OCI-LY7 (cell line): ENCODE measurements at regions not wholly inside any gene's neighbourhood (a gene's known extent, or its start where the extent isn't known, plus 50 kb on each side); places are given as distances from the start of the nearest gene placed in this dataset.

Experiments used
- BruUV-seq: library from RNA; stranded (reverse); fragments of 400-500 nt; replicated peaks from 2 replicates; lab custom pipeline; 2021; lab: Mats Ljungman, UMichigan
- CTCF ChIA-PET: fragments of 300-600 bp; sonication (Branson Sonifier 250); formaldehyde crosslinking; loops from one replicate; lab custom pipeline; 2022; ENCODE audit warnings: antibody characterized with exemption; ENCODE audit not compliant: unreplicated experiment; lab: Charles Lee
- POLR2A ChIA-PET: fragments of 300-600 bp; sonication (Branson Sonifier 250); formaldehyde crosslinking; loops from one replicate; lab custom pipeline; 2022; ENCODE audit warnings: antibody characterized with exemption; lab: Charles Lee
- DNase-seq: peaks from one replicate; pipeline ENCODE4 v3.0.0-alpha.2; 2015; ENCODE audit warnings: low spot score
- H2AFZ ChIP-seq: fragments of 200-600 bp; sonication (generic), shearing (Covaris generic); 2 replicates; pipeline ENCODE4 v1.6.1; 2014; ENCODE audit warnings: mild to moderate bottlenecking, antibody characterized with exemption, low read length, moderate library complexity
- H3K27ac ChIP-seq: fragments of 200-600 bp; sonication (generic); 2 replicates; pipeline ENCODE4 v1.5.1; 2014; ENCODE audit warnings: mixed run types, low read depth, mild to moderate bottlenecking, moderate library complexity, low read length, inconsistent platforms; ENCODE audit not compliant: poor library complexity, severe bottlenecking
- H3K36me3 ChIP-seq: fragments of 200-600 bp; sonication (generic); 2 replicates; pipeline ENCODE4 v1.6.1; 2014; ENCODE audit warnings: mild to moderate bottlenecking, antibody characterized with exemption, low read length, moderate library complexity, mixed read lengths; ENCODE audit not compliant: insufficient read depth
- H3K4me1 ChIP-seq: fragments of 200-600 bp; sonication (generic); 2 replicates; pipeline ENCODE4 v1.5.1; 2014; ENCODE audit warnings: mild to moderate bottlenecking, low read length; ENCODE audit not compliant: insufficient read depth, poor library complexity, severe bottlenecking
- H3K4me2 ChIP-seq: fragments of 200-600 bp; sonication (generic); 2 replicates; pipeline ENCODE4 v1.6.1; 2014; ENCODE audit warnings: mild to moderate bottlenecking, low read length
- H3K4me3 ChIP-seq: fragments of 200-600 bp; sonication (generic); 2 replicates; pipeline ENCODE4 v1.5.1; 2014; ENCODE audit warnings: mild to moderate bottlenecking, low read depth, low read length; ENCODE audit not compliant: poor library complexity, severe bottlenecking
- H3K79me2 ChIP-seq: fragments of 200-600 bp; sonication (generic); 2 replicates; pipeline ENCODE4 v1.6.1; 2016; ENCODE audit warnings: low read depth, mild to moderate bottlenecking, low read length, moderate library complexity, mixed read lengths; ENCODE audit not compliant: insufficient read depth
- H3K9me2 ChIP-seq: fragments of 200-600 bp; sonication (generic); 2 replicates; pipeline ENCODE4 v1.6.1; 2016; ENCODE audit warnings: mild to moderate bottlenecking, low read length, mixed read lengths; ENCODE audit not compliant: insufficient read depth
- H3K9me3 ChIP-seq: fragments of 200-600 bp; sonication (generic); 2 replicates; pipeline ENCODE4 v1.6.1; 2014; ENCODE audit warnings: mild to moderate bottlenecking, mixed run types, low read length, mixed read lengths
- H4K20me1 ChIP-seq: fragments of 200-600 bp; sonication (generic); 2 replicates; pipeline ENCODE4 v1.6.1; 2014; ENCODE audit warnings: mild to moderate bottlenecking, antibody characterized with exemption, low read length, moderate library complexity, mixed read lengths; ENCODE audit not compliant: insufficient read depth
- CTCF ChIP-seq: fragments of 200-600 bp; sonication (generic); conservative IDR thresholded peaks from 2 replicates; pipeline ENCODE4 v1.5.1; 2014; ENCODE audit warnings: mild to moderate bottlenecking, antibody characterized with exemption, low read length, moderate library complexity, mixed read lengths
- EZH2phosphoT487 ChIP-seq: fragments of 200-600 bp; sonication (generic); IDR thresholded peaks from 2 replicates; pipeline ENCODE4 v1.6.1; 2018; ENCODE audit warnings: low read depth, borderline replicate concordance, mild to moderate bottlenecking, mixed run types, antibody characterized with exemption, low read length, moderate library complexity, mixed read lengths
- intact Hi-C: fragments of 100-400 bp; cut with micrococcal nuclease; formaldehyde crosslinking; loops from one replicate; pipeline ENCODE4 v1.10.0; 2022; ENCODE audit not compliant: unreplicated experiment

GRCh38 chr7:49400891-49401550 lies 372.4 kb upstream of the VWC2 start:
- Histone ChIP-seq H3K9me3 (no peaks in the 10 kb centered on the region), H3K4me3 (no peak overlapping the region), H3K4me2 (no peak overlapping the region), H3K4me1 (peaks cover 13% of the 10 kb centered on the region), H4K20me1 (no peaks in the 10 kb centered on the region), H3K9me2 (no peaks in the 10 kb centered on the region), H3K79me2 (no peaks in the 10 kb centered on the region), H3K27ac (no peak overlapping the region), H2AFZ (peak overlapping the region; percentile 48), H3K36me3 (no peaks in the 10 kb centered on the region)
- intact Hi-C loops, result no loop called here
- TF ChIP-seq CTCF (no peak), EZH2phosphoT487 (no peak)
- CTCF ChIA-PET, result no interaction called here
- no TSS peak for BruUV-seq
- POLR2A ChIA-PET, result no interaction called here
- DNase-seq, result no peak

- no TSS peak for BruUV-seq
- H3K36me3 ChIP-seq, result no peaks in the 10 kb centered on the region
- ChIA-PET CTCF (no interaction called here), POLR2A (no interaction called here)
- no peaks in the 10 kb centered on the region for H3K9me3 ChIP-seq
- H3K4me2 ChIP-seq, result no peak overlapping the region
- no peaks in the 10 kb centered on the region for H3K9me2 ChIP-seq
- TF ChIP-seq CTCF (no peak), EZH2phosphoT487 (no peak)
- no peak overlapping the region for H3K4me3 ChIP-seq
- no peak overlapping the region for H3K27ac ChIP-seq
- no peak for DNase-seq
- 0 out of 2 replicates have a peak overlapping the region, but pooled peaks have one; percentile 30 for H2AFZ ChIP-seq
- no peaks in the 10 kb centered on the region for H3K4me1 ChIP-seq
- no peaks in the 10 kb centered on the region for H4K20me1 ChIP-seq
- intact Hi-C loops, result no loop called here
- H3K79me2 ChIP-seq, result no peaks in the 10 kb centered on the region
Observed at GRCh38 chr7:49403844-49404243, 369.6 kb upstream of the VWC2 start.

- intact Hi-C loops, result no loop called here
- no peaks in the 10 kb centered on the region for H3K4me1 ChIP-seq
- POLR2A ChIA-PET, result interaction anchor here (1.0 to 1.7 kb wide), 4 partner anchors 11 to 84 kb away, joined by 3 to 7 read pairs (median 4); no protein-coding TSS in a partner anchor
- no peak overlapping the region for H3K4me2 ChIP-seq
- TF ChIP-seq CTCF (no peak), EZH2phosphoT487 (no peak)
- no peak for DNase-seq
- no TSS peak for BruUV-seq
- no peaks in the 10 kb centered on the region for H3K9me2 ChIP-seq
- no peak overlapping the region for H3K4me3 ChIP-seq
- no peak overlapping the region for H2AFZ ChIP-seq
- no peaks in the 10 kb centered on the region for H4K20me1 ChIP-seq
- H3K9me3 ChIP-seq, result no peaks in the 10 kb centered on the region
- H3K27ac ChIP-seq, result no peak overlapping the region
- H3K36me3 ChIP-seq, result no peaks in the 10 kb centered on the region
- CTCF ChIA-PET, result no interaction called here
- no peaks in the 10 kb centered on the region for H3K79me2 ChIP-seq
Observed at GRCh38 chr7:49407205-49407604, 366.2 kb upstream of the VWC2 start.
